ENCODE measurements at regions not wholly inside any gene's neighbourhood (a gene's known extent, or its start where the extent isn't known, plus 50 kb on each side); places are given as distances from the start of the nearest gene placed in this dataset.
A peak's percentile ranks its signal among the peaks of the same experiment; 100 is the strongest.
"Not testable (repeated sequence)": the region's sequence is repeated elsewhere in the genome, so short reads cannot be mapped to it uniquely, and the experiment has no call there.

DNA sequence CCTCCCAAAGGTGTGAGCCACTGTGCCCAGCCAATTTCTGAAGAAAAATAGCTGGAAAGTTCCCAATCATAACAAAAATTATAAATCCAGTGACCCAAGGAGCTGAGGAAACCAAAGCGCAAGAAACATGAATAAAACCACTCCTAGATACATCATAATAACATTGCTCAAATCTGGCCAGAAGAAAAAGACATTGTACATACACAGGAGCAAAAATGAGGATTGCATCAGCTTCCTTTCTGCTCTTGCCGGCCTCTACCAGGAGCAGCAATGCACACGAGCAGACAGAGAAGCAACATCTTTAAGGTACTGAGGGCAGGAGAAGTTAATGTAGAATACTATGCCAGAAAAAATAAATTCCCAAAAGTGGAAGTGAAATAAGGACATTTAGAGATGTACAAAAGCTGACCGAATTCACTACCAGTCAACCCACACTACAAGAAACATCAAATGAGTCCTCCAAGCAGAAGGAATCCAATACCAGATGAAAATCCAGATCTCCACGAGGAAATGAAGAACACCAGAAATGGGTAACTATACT lies 127.0 kb upstream of the NBPF11 start (continued):
- TF ChIP-seq, protein P1, sequence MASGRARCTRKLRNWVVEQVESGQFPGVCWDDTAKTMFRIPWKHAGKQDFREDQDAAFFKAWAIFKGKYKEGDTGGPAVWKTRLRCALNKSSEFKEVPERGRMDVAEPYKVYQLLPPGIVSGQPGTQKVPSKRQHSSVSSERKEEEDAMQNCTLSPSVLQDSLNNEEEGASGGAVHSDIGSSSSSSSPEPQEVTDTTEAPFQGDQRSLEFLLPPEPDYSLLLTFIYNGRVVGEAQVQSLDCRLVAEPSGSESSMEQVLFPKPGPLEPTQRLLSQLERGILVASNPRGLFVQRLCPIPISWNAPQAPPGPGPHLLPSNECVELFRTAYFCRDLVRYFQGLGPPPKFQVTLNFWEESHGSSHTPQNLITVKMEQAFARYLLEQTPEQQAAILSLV (tag; IDR thresholded peaks at IDR 0.05): 0 out of 2 replicates have a peak, but pooled peaks have one; percentile 53
- TF ChIP-seq SMAD4 (CRISPR knock-in tag; conservative IDR thresholded peaks at IDR 0.05) (peak; percentile 53; the same call in 1 of the 2 replicates), MAZ (CRISPR knock-in tag; conservative IDR thresholded peaks at IDR 0.05 in 1 of 2, IDR thresholded peaks at IDR 0.05 in 1 of 2) (peak in 1 of 2 experiments; percentile 19; a peak in 1 of 4 replicates), POLR2H (tag; IDR thresholded peaks at IDR 0.05; ENCODE audit: low read depth) (peak; percentile 73)
- TF ChIP-seq, protein P2, sequence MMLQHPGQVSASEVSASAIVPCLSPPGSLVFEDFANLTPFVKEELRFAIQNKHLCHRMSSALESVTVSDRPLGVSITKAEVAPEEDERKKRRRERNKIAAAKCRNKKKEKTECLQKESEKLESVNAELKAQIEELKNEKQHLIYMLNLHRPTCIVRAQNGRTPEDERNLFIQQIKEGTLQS (IDR thresholded peaks at IDR 0.05): peak; percentile 69; the same call in 1 of the 2 replicates
- TF ChIP-seq, protein P2 (CRISPR knock-in tag; conservative IDR thresholded peaks at IDR 0.05): not testable (repeated sequence)

DNA sequence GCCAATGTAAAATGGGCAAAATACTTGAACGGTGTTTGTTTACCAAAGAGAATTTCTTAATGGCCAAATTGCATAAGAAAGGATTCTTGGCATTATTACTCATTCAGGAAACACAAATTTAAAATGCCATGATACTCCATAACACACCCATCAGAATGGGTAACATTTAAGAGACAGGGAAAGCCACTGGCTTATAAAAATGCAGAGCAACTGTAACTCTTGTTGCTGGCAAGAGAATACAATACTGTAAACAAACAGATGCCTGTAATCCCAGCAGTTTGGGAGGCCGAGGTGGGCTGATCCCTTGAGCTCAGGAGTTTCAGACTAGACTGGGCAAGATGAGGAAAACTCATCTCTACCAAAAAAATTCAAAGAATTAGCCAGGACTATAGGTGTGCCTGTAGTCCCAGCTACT lies 125.8 kb upstream of the NBPF11 start:
- H3K27ac ChIP-seq (ENCODE audit: extremely low read depth, low read depth, low read length); in situ Hi-C loops (cut with MboI); H3K4me1 ChIP-seq (replicated peaks in 1 of 2; ENCODE audit: control insufficient read depth in 2 of 2, insufficient read depth in 2 of 2, low read length in 2 of 2); intact Hi-C loops (cut with micrococcal nuclease); CTCF ChIA-PET (ENCODE audit: low intra/inter-chr PET ratio); BruUV-seq (replicated peaks); ATAC-seq; H3K36me3 ChIP-seq (ENCODE audit: control insufficient read depth, insufficient read depth, low read length); H2AFZ ChIP-seq (ENCODE audit: low read depth, low read length); H3K27me3 ChIP-seq (ENCODE audit: control insufficient read depth in 2 of 2, insufficient read depth in 2 of 2, low read length in 2 of 2); DNase-seq (ENCODE audit: extremely low read depth in 1 of 4, low spot score in 3 of 4); H3K9ac ChIP-seq (ENCODE audit: insufficient read depth in 1 of 2, low read depth in 2 of 2, low read length in 2 of 2); H3K4me3 ChIP-seq; H4K20me1 ChIP-seq (replicated peaks; ENCODE audit: control insufficient read depth, insufficient read depth, low read length); H3K79me2 ChIP-seq (ENCODE audit: control insufficient read depth, insufficient read depth, low read length); H3K9me3 ChIP-seq (replicated peaks; ENCODE audit: control insufficient read depth, insufficient read depth, low read depth, low read length); FAIRE-seq; H3K9me1 ChIP-seq (ENCODE audit: control insufficient read depth, insufficient read depth, low read length); POLR2A ChIA-PET; H3K4me2 ChIP-seq (ENCODE audit: insufficient read depth, low read length): not testable (repeated sequence)
- 25% methylated on average over 2 of the region's 2 CpGs for WGBS (ENCODE audit: insufficient coverage, low coverage, missing lambda C conversion rate)

DNA sequence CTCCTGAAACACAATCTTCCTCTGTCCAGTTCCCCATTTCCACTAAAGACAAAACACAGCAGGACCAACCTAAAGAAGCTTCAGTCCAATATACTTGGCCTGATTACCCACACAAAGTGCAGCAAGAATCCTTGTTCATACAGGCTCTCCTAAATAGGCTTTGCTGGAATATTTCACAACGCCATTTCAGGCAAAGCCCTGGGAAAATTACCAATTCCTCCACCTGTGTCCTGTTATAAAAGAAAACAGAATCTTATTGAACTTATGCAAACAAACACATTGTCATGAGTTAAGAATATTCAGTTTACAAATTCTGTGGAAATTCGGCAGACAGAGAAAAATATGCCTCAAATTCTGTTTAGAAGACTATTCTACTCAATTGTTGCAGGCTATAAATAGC lies 115.0 kb upstream of the NBPF11 start:
- POLR2A ChIA-PET: interaction anchor here (0.6 kb wide), 1 partner anchor 256 kb away, joined by 3 read pairs; no protein-coding TSS in a partner anchor
- H3K9ac ChIP-seq (ENCODE audit: insufficient read depth in 1 of 2, low read depth in 2 of 2, low read length in 2 of 2); intact Hi-C loops (cut with micrococcal nuclease); in situ Hi-C loops (cut with MboI); H3K4me3 ChIP-seq; H3K79me2 ChIP-seq (ENCODE audit: control insufficient read depth, insufficient read depth, low read length); CTCF ChIA-PET (ENCODE audit: low intra/inter-chr PET ratio); H3K36me3 ChIP-seq (ENCODE audit: control insufficient read depth, insufficient read depth, low read length); H2AFZ ChIP-seq (ENCODE audit: low read depth, low read length); H3K9me3 ChIP-seq (replicated peaks; ENCODE audit: control insufficient read depth, insufficient read depth, low read depth, low read length); H4K20me1 ChIP-seq (replicated peaks; ENCODE audit: control insufficient read depth, insufficient read depth, low read length); H3K4me2 ChIP-seq (ENCODE audit: insufficient read depth, low read length); ATAC-seq; FAIRE-seq; DNase-seq (ENCODE audit: extremely low read depth in 1 of 4, low spot score in 3 of 4); H3K27me3 ChIP-seq (ENCODE audit: control insufficient read depth in 2 of 2, insufficient read depth in 2 of 2, low read length in 2 of 2); H3K27ac ChIP-seq (ENCODE audit: extremely low read depth, low read depth, low read length); H3K9me1 ChIP-seq (ENCODE audit: control insufficient read depth, insufficient read depth, low read length); H3K4me1 ChIP-seq (replicated peaks in 1 of 2; ENCODE audit: control insufficient read depth in 2 of 2, insufficient read depth in 2 of 2, low read length in 2 of 2); BruUV-seq (replicated peaks): not testable (repeated sequence)
- WGBS (ENCODE audit: insufficient coverage, low coverage, missing lambda C conversion rate): 34% methylated on average over 2 of the region's 2 CpGs

All from K562 (cell line).